ENCODE measurements at regions not wholly inside any gene's neighbourhood (a gene's known extent, or its start where the extent isn't known, plus 50 kb on each side); places are given as distances from the start of the nearest gene placed in this dataset.

- no peak for TF ChIP-seq CTCF (IDR thresholded peaks at IDR 0.05)
- no peak for TF ChIP-seq POLR2A (IDR thresholded peaks at IDR 0.05)
These were observed 220.8 kb upstream of the UBE2E3 start for GRCh38 chr2:180759631-180760030.
